NCI-H128 (cell line): ENCODE measurements at regions not wholly inside any gene's neighbourhood (a gene's known extent, or its start where the extent isn't known, plus 50 kb on each side); places are given as distances from the start of the nearest gene placed in this dataset.

Experiments used
- DNase-seq: peaks from one replicate; lab custom pipeline; 2025; ENCODE audit not compliant: unreplicated experiment; lab: John Stamatoyannopoulos, UW

DNA sequence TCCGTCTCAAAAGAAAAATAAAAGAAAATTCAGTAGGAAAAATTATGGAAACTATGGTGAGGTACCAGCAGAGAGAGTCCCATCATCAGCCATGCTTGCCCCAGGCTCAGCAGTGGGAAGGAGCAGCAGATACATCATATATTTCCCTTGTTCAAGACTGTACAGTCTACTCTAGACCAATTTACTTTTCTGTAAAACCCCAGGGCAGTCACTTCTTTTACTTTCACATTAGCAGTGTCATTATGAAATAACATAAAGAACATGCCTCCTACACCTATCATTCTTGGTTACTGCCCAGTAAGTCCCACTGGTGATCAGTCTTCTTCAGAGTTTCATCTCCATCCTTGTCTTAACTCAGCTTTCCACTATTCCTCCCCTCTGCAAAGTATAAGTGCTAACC lies 1145.0 kb downstream of the MAT2B start:
- DNase-seq, result no peak

GRCh38 chr5:164651546-164652275 lies 1146.3 kb downstream of the MAT2B start:
- no peak for DNase-seq

GRCh38 chr5:164652276-164652660 lies 1146.8 kb downstream of the MAT2B start:
- DNase-seq, result no peak

- no peak for DNase-seq
These were observed 1158.0 kb downstream of the MAT2B start for GRCh38 chr5:164663198-164663989.

- no peak for DNase-seq
These were observed 1166.2 kb downstream of the MAT2B start for GRCh38 chr5:164671640-164672039.

GRCh38 chr5:164672205-164672604 lies 1166.8 kb downstream of the MAT2B start:
- no peak for DNase-seq

DNA sequence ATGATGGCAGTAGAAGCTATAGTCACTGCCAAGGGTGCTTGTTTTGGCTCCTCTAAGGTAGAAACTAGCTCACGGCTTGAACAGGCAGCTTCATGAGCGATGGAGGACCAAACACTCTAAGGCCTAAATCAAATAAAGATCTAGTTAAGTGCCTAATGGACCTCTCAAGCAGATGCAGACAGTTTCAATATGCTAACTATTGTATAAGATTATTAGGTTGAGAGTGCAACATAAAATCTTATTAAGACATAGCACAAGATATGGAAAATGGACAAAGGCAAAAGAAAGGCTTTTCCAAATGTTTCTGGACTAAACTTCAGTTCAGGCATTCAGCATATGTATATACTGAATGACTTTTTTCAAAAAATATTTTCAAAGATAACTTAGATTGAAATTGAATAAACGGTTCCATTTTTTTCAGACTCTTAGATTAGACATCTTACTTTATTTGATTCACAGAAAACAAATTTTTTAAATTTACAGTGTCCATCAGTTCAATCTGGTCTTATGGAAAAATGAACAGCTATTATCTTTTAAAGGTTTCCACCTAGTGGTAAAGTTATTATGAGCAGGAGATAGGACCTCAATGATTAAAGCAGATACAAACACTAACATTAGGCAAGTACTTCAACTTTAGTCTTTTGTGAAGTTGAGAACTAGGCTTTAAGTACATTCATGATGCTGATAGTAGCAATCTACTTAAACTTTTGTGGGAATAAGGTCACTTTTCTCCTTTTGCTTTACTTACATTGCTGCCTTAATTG lies 1167.7 kb downstream of the MAT2B start:
- no peak for DNase-seq

GRCh38 chr5:164679461-164679860 lies 1174.0 kb downstream of the MAT2B start:
- DNase-seq, result no peak

GRCh38 chr5:164680216-164680615 lies 1174.8 kb downstream of the MAT2B start:
- no peak for DNase-seq

DNA sequence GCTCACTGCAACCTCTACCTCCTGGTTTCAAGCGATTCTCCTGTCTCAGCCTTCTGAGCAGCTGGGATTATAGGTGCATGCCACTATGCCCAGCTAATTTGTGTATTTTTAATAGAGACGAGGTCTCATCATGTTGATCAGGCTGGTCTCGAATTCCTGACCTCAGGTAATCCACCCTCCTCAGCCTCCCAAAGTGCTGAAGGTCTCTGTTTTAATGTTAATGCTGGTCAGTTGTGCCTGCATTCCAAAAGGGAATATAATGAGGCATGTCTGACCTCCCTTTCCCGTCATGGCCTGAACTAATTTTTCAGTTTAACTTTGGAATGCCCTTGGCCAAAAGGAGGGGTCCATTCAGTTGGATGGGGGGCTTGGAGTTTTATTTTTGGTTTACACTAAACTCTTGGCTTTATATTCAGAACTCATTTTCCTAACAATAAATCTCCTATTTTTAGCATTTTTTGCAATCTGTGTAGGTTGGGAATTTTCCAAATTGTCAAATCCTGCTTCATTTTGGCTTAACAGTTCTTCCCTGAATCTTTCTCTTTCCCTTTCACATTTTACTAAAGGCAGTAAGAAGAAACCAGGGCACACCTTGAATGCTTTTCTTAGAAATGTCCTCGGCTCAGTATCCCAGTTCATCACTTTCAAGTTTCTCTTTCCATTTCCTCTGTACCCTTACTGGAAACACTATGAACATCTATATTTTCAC lies 1175.5 kb downstream of the MAT2B start:
- DNase-seq, result no peak

- DNase-seq, result no peak
These were observed 1182.0 kb downstream of the MAT2B start for GRCh38 chr5:164687391-164687790.

GRCh38 chr5:164688437-164688836 lies 1183.0 kb downstream of the MAT2B start:
- DNase-seq, result no peak

GRCh38 chr5:164708831-164709230 lies 1203.4 kb downstream of the MAT2B start:
- DNase-seq, result no peak

DNA sequence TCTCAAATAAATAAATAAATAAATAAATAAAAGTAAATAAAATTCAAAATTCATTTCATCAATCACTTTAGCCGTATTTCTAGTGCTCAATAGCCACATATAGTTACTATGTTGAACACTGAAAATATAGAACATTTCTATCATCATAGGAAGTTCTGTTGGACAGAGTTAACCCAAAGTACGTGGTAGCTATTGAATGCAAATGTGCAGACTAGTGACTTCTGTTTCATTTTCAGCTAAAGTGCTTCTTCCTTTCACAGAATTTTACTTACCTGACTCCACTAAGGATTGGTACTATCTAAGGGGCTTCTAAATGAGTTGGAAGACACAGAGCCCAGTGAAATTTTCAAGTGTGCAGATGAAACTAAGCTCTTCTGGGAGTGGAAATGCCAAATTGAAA lies 1208.3 kb downstream of the MAT2B start:
- no peak for DNase-seq

DNA sequence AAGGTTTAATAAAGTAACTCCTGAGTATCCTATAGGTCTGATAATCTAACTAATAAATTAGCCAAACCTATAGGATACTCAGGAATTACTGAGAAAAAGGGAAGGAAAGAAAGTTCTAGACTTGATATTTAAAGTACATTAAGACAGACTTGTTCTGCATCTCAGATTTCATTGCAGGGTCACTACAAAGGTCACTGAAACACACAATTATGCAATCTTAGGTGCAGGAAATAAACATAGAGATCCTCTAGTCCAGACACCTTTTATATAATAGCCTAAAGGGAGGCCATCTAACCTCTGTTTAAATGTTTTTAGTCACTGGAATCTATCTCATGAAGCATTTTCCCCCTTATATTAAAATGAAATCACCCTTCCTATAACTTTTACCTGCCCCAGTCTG lies 1215.7 kb downstream of the MAT2B start:
- no peak for DNase-seq

DNA sequence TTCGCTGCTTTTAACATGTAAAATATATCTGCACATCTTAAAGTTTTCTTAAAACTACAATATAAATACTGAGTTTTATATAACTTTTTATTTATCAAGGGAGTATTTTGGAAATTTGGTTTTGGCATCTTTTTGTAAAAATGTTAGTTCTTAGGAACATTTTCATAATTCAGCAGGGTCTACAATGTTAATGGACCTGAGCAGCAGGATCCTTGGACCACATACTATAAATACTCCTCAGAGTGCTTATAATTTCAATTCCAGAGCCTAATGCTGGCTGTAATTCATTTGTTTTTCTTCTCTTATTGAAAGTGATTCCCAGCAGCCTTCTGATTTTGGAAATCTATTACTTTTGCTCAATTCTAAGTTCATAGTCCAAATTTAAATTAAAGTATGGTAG lies 1216.2 kb downstream of the MAT2B start:
- DNase-seq, result no peak

DNA sequence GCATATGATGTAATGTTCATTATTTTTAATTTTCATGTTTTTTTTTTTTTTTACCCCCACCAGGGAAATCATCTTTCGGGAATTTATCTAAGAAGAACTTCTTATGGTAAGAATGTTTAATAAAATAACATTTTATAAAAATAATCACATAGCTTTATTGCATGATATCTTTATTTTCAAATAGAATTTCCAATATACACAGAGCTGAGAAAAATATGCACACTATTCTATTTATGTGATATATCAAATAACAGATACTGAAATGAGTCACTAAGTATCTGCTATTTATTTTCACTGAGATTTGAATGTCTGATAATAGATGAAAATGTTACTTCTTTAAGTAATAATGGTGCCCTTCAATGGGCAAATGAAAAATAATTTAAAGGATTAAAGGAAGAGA lies 1217.3 kb downstream of the MAT2B start:
- no peak for DNase-seq

- DNase-seq, result no peak
These were observed 1221.6 kb downstream of the MAT2B start for GRCh38 chr5:164727012-164727411.

DNA sequence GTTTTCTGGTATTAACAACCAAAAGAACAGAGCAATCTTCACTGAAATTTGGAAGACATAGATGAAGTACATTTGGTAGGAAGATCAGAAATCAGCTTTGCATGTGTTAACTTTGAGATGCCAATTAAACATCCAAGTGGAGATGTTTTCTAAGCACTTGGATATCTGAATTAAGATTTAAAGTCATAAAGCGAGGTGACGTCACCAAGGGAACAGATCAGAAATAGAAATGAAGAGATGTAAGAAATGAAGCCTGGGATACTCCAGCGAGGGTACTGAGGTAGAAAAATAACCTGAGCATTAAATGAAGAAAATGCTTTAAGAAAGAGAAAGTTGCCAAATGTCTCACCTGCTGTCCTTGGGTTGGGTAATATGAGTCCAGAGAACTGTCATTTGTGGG lies 1223.3 kb downstream of the MAT2B start:
- no peak for DNase-seq

- no peak for DNase-seq
These were observed 1229.9 kb downstream of the MAT2B start for GRCh38 chr5:164735334-164735733.

DNA sequence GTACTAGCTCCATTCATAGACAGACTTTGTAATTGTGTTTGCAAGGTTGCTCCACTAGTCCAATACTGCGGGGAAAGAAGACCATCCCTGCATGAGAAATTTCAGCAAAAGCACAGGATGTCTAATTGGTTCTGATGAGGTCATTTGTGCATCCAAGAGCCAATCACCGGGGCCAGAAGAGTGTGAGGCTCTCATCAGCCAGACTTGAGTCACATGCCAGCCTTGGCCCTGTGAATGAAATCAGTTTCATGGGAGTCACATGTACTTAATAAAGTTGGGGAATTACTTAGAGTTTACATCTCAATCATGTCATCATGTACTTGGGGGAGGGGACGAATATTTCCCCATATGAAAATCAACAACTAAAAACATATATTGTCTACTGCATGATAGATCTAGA lies 1236.0 kb downstream of the MAT2B start:
- DNase-seq, result no peak
